Right lobe of liver (tissue), 4 donors: ENCODE measurements at regions not wholly inside any gene's neighbourhood (a gene's known extent, or its start where the extent isn't known, plus 50 kb on each side); places are given as distances from the start of the nearest gene placed in this dataset.

Source experiments
- POLR2A ChIP-seq: fragments of 450-650 bp; IDR thresholded peaks from one replicate; pipeline ENCODE4 v1.6.1; 2017; ENCODE audit warnings: antibody characterized with exemption, mild to moderate bottlenecking
- TF ChIP-seq, protein P1 (sequence below), 4 donors: fragments of 200-600 bp in 3 of 4; fragments of 450-650 bp in 1 of 4; IDR thresholded peaks; one replicate each; pipeline versions ENCODE4 v1.5.1 to v1.8.0; 2016 to 2022; ENCODE audit warnings: antibody characterized with exemption in 4 of 4, mild to moderate bottlenecking in 2 of 4
- donor health status: DM: no; HTN: no; CAD: no.
- donor health status: DM: no; HTN: no; CAD: no.
- donor health status: DM: no; HTN: yes; CAD: no.

DNA sequence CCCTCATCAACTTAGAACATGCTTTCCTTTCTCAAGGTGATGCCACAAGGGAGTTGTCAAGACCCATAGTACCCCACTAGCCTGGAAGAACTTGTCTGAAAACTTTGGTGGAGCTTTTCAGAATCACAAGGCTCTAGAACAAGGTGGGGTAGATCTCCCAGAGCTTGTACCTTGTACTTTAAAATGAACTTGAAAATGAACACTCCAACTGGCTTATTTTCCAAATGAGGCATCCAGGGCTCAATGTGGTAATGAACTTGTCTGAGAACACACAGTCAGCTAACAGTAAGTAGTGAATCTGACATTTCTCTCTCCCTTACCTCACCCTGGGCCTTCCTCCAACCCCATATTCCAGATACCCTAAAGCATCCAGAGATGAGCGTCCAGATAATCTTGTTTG lies 81.8 kb upstream of the THBS1 start:
- TF ChIP-seq, protein P1, sequence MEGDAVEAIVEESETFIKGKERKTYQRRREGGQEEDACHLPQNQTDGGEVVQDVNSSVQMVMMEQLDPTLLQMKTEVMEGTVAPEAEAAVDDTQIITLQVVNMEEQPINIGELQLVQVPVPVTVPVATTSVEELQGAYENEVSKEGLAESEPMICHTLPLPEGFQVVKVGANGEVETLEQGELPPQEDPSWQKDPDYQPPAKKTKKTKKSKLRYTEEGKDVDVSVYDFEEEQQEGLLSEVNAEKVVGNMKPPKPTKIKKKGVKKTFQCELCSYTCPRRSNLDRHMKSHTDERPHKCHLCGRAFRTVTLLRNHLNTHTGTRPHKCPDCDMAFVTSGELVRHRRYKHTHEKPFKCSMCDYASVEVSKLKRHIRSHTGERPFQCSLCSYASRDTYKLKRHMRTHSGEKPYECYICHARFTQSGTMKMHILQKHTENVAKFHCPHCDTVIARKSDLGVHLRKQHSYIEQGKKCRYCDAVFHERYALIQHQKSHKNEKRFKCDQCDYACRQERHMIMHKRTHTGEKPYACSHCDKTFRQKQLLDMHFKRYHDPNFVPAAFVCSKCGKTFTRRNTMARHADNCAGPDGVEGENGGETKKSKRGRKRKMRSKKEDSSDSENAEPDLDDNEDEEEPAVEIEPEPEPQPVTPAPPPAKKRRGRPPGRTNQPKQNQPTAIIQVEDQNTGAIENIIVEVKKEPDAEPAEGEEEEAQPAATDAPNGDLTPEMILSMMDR (IDR thresholded peaks at IDR 0.05): no peak
- no peak for TF ChIP-seq POLR2A
